IMR-90 (cell line): ENCODE measurements at regions not wholly inside any gene's neighbourhood (a gene's known extent, or its start where the extent isn't known, plus 50 kb on each side); places are given as distances from the start of the nearest gene placed in this dataset.

Experiments
- ATAC-seq: fragments of 200-7000 bp; cut with Tn5 transposase; 2 replicates; pipeline ENCODE4 v1.9.1; 2020; ENCODE audit warnings: low read depth, mild to moderate bottlenecking, moderate library complexity
- BruUV-seq: library from RNA; stranded (reverse); fragments of 400-500 nt; replicated peaks from 2 replicates; lab custom pipeline; 2021; lab: Mats Ljungman, UMichigan
- CTCF ChIA-PET: fragments of 300-600 bp; formaldehyde crosslinking; extraction: SDS; loops from one replicate; lab custom pipeline; 2021; ENCODE audit warnings: antibody characterized with exemption; lab: Yijun Ruan, JAX
- POLR2A ChIA-PET: fragments of 300-600 bp; sonication (Branson Sonifier 250); formaldehyde crosslinking; loops from one replicate; lab custom pipeline; 2022; ENCODE audit warnings: antibody characterized with exemption; ENCODE audit not compliant: unreplicated experiment; lab: Charles Lee
- DNase-seq: peaks from one replicate; pipeline ENCODE4 v3.0.0; 2013
- H2AFZ ChIP-seq: replicated peaks from 2 replicates; pipeline ENCODE3; 2013; ENCODE audit warnings: low read length, mild to moderate bottlenecking; ENCODE audit not compliant: poor library complexity
- H2AK5ac ChIP-seq: 2 replicates; pipeline ENCODE4 v1.6.1; 2013; ENCODE audit warnings: low read depth, low read length, inconsistent platforms
- H2AK9ac ChIP-seq: replicated peaks from 2 replicates; pipeline ENCODE3; 2013; ENCODE audit warnings: mild to moderate bottlenecking, low read depth, low read length, moderate library complexity; ENCODE audit not compliant: poor library complexity
- H2BK120ac ChIP-seq: 2 replicates; pipeline ENCODE4 v1.6.1; 2013; ENCODE audit warnings: low read depth, low read length, inconsistent platforms
- H2BK15ac ChIP-seq: 3 replicates; pipeline ENCODE4 v1.6.1; 2013; ENCODE audit warnings: low read depth, low read length, inconsistent platforms
- H2BK20ac ChIP-seq: 2 replicates; pipeline ENCODE4 v1.6.1; 2013; ENCODE audit warnings: low read depth, mild to moderate bottlenecking, inconsistent platforms, low read length, moderate library complexity
- H2BK5ac ChIP-seq: 2 replicates; pipeline ENCODE4 v1.6.1; 2013; ENCODE audit warnings: mild to moderate bottlenecking, low read depth, low read length, inconsistent platforms; ENCODE audit not compliant: poor library complexity, severe bottlenecking
- H3K14ac ChIP-seq: replicated peaks from 2 replicates; pipeline ENCODE4 v1.6.1; 2013; ENCODE audit warnings: low read depth, low read length, inconsistent platforms
- H3K18ac ChIP-seq: 2 replicates; pipeline ENCODE4 v1.6.1; 2013; ENCODE audit warnings: low read depth, low read length, control low read depth
- H3K23ac ChIP-seq: 2 replicates; pipeline ENCODE4 v1.6.1; 2013; ENCODE audit warnings: low read depth, low read length, inconsistent platforms
- H3K27ac ChIP-seq: 2 replicates; pipeline ENCODE4 v1.5.1; 2013; ENCODE audit warnings: mild to moderate bottlenecking, control low read depth, low read length; ENCODE audit not compliant: insufficient read depth
- H3K27me3 ChIP-seq: 2 replicates; pipeline ENCODE4 v1.6.1; 2013; ENCODE audit warnings: low read length; ENCODE audit not compliant: control insufficient read depth, insufficient read depth
- H3K36me3 ChIP-seq: 2 replicates; pipeline ENCODE4 v1.6.1; 2013; ENCODE audit warnings: low read length, mixed read lengths; ENCODE audit not compliant: control insufficient read depth, insufficient read depth
- H3K4ac ChIP-seq: 2 replicates; pipeline ENCODE4 v1.6.1; 2013; ENCODE audit warnings: low read depth, low read length, inconsistent platforms
- H3K4me1 ChIP-seq: 2 replicates; pipeline ENCODE4 v1.6.1; 2013; ENCODE audit warnings: low read length, mixed read lengths; ENCODE audit not compliant: control insufficient read depth, insufficient read depth
- H3K4me2 ChIP-seq: 2 replicates; pipeline ENCODE4 v1.6.1; 2013; ENCODE audit warnings: low read depth, mild to moderate bottlenecking, control low read depth, low read length, moderate library complexity
- H3K4me3 ChIP-seq: 2 replicates; pipeline ENCODE4 v1.5.1; 2013; ENCODE audit warnings: low read depth, mild to moderate bottlenecking, control low read depth, low read length, moderate library complexity; ENCODE audit not compliant: insufficient read depth
- H3K56ac ChIP-seq: 2 replicates; pipeline ENCODE4 v1.6.1; 2013; ENCODE audit warnings: low read length, inconsistent platforms; ENCODE audit not compliant: insufficient read depth; ENCODE audit errors: extremely low read depth
- H3K79me1 ChIP-seq, 2 experiments: 2 replicates each; pipeline ENCODE4 v1.6.1; 2013; ENCODE audit warnings: low read length in 2 of 2, inconsistent platforms in 1 of 2, low read depth in 1 of 2
- H3K9ac ChIP-seq: 2 replicates; pipeline ENCODE4 v1.6.1; 2013; ENCODE audit warnings: low read depth, low read length, control low read depth
- H3K9me1 ChIP-seq: 2 replicates; pipeline ENCODE4 v1.6.1; 2013; ENCODE audit warnings: low read length, inconsistent platforms; ENCODE audit not compliant: insufficient read depth
- H3K9me3 ChIP-seq: 2 replicates; pipeline ENCODE4 v1.6.1; 2013; ENCODE audit warnings: low read length; ENCODE audit not compliant: control insufficient read depth, insufficient read depth
- H4K20me1 ChIP-seq: 2 replicates; pipeline ENCODE4 v1.6.1; 2013; ENCODE audit warnings: low read length, inconsistent platforms; ENCODE audit not compliant: insufficient read depth
- H4K5ac ChIP-seq: 2 replicates; pipeline ENCODE4 v1.6.1; 2013; ENCODE audit warnings: mild to moderate bottlenecking, low read depth, low read length, control low read depth
- H4K8ac ChIP-seq, 2 experiments: 2 replicates each; pipeline ENCODE4 v1.6.1; 2013; ENCODE audit warnings: low read depth in 2 of 2, low read length in 2 of 2, control low read depth in 1 of 2, inconsistent platforms in 1 of 2
- H4K91ac ChIP-seq: 2 replicates; pipeline ENCODE4 v1.6.1; 2013; ENCODE audit warnings: low read depth, low read length, inconsistent platforms; ENCODE audit not compliant: insufficient read depth
- BHLHE40 ChIP-seq: fragments of 150-350 bp; IDR thresholded peaks from 2 replicates; pipeline ENCODE4 v1.6.1; 2016; ENCODE audit warnings: mild to moderate bottlenecking, low read depth, low read length
- FOS ChIP-seq: fragments of 150-350 bp; IDR thresholded peaks from 2 replicates; pipeline ENCODE4 v1.6.1; 2016; ENCODE audit warnings: low read depth, low read length
- MAFK ChIP-seq: IDR thresholded peaks from 2 replicates; pipeline ENCODE4 v1.6.1; 2012; ENCODE audit warnings: low read depth, low read length, improper control_type of control experiment
- MAZ ChIP-seq: IDR thresholded peaks from 2 replicates; pipeline ENCODE4 v1.6.1; 2012; ENCODE audit warnings: low read depth, mild to moderate bottlenecking, low read length, improper control_type of control experiment, moderate library complexity, borderline replicate concordance
- NFE2L2 ChIP-seq: fragments of 150-350 bp; IDR thresholded peaks from 2 replicates; pipeline ENCODE4 v1.6.1; 2016; ENCODE audit warnings: low read depth, mild to moderate bottlenecking, low read length
- POLR2A ChIP-seq: IDR thresholded peaks from 2 replicates; pipeline ENCODE4 v1.6.1; 2012; ENCODE audit warnings: mild to moderate bottlenecking, low read depth, low read length
- RAD21 ChIP-seq: IDR thresholded peaks from 2 replicates; pipeline ENCODE4 v1.6.1; 2012; ENCODE audit warnings: low read length, improper control_type of control experiment
- RFX5 ChIP-seq: IDR thresholded peaks from 2 replicates; pipeline ENCODE4 v1.8.0; 2012; ENCODE audit warnings: low read depth, mild to moderate bottlenecking, low read length, moderate library complexity
- WGBS, 2 experiments: methylation state at CpG; one replicate each; pipeline versions ENCODE4 v1.1.5 to v1.1.7; 2013; ENCODE audit warnings: missing lambda C conversion rate in 2 of 2; ENCODE audit not compliant: insufficient read length in 1 of 2; ENCODE audit errors: extremely low coverage in 2 of 2; 5-methylcytosine and 5-hydroxymethylcytosine counted together
- dilution Hi-C: fragments of 300-500 bp; cut with HindIII; formaldehyde crosslinking; loops from one replicate; pipeline ENCODE4 v1.14.3; 2018; ENCODE audit warnings: low sequenced_read_pairs; ENCODE audit not compliant: unreplicated experiment
- in situ Hi-C: fragments of 300-500 bp; cut with MboI; formaldehyde crosslinking; loops from 3 replicates; pipeline ENCODE4 v1.14.3; 2019; ENCODE audit warnings: low sequenced_read_pairs, inconsistent platforms, mixed read lengths
- intact Hi-C: fragments of 100-400 bp; cut with micrococcal nuclease; formaldehyde crosslinking; loops from 2 replicates; pipeline ENCODE4 v1.10.0; 2022
- TF ChIP-seq, protein P1 (sequence below): fragments of 150-350 bp; IDR thresholded peaks from 2 replicates; pipeline ENCODE4 v1.6.1; 2016; ENCODE audit warnings: low read depth, mild to moderate bottlenecking, low read length, moderate library complexity, borderline replicate concordance

DNA sequence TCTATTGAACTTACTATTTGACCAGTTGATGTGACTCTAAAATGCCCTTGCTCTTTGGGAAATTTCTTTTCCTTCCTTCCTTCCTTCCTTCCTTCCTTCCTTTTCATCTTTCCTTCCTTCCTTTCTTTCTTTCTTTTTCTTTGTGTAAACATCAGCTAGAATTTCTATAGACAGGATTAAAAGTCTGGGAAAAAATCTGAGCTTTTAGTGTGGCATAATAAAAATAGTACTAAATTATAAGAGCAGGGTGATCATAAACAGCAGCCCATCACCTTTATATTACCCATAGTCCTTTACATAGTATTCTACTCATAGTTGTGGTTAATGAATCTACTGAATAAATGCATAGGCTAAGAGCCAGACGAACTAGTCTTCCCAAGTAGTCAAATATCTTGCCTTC, 281.0 kb upstream of the DAB1 start:
- Histone ChIP-seq H3K56ac (no peak overlapping the region), H3K4me2 (no peak overlapping the region), H3K27me3 (no peaks in the 10 kb centered on the region), H4K5ac (no peak overlapping the region), H4K8ac (no peak overlapping the region), H3K23ac (no peak overlapping the region), H3K36me3 (no peaks in the 10 kb centered on the region), H3K9ac (no peak overlapping the region), H3K79me1 (no peaks in the 10 kb centered on the region), H2BK20ac (no peak overlapping the region), H2AK5ac (no peak overlapping the region), H2AFZ (no peak overlapping the region), H2BK5ac (no peak overlapping the region), H3K4me3 (no peak overlapping the region), H3K9me1 (no peaks in the 10 kb centered on the region), H2BK120ac (no peak overlapping the region), H3K9me3 (no peaks in the 10 kb centered on the region), H3K27ac (no peak overlapping the region), H3K14ac (no peak overlapping the region), H3K4me1 (no peaks in the 10 kb centered on the region), H3K4ac (no peak overlapping the region), H3K18ac (no peak overlapping the region), H4K20me1 (no peaks in the 10 kb centered on the region), H2BK15ac (no peak overlapping the region), H4K91ac (no peak overlapping the region), H2AK9ac (no peak overlapping the region)
- ChIA-PET CTCF (no interaction called here), POLR2A (no interaction called here)
- no TSS peak for BruUV-seq
- intact Hi-C loops (no loop called here), dilution Hi-C loops (no loop called here), in situ Hi-C loops (no loop called here)
- ATAC-seq (no peak), DNase-seq (no peak)
- TF ChIP-seq RAD21: no peak
- TF ChIP-seq, protein P1, sequence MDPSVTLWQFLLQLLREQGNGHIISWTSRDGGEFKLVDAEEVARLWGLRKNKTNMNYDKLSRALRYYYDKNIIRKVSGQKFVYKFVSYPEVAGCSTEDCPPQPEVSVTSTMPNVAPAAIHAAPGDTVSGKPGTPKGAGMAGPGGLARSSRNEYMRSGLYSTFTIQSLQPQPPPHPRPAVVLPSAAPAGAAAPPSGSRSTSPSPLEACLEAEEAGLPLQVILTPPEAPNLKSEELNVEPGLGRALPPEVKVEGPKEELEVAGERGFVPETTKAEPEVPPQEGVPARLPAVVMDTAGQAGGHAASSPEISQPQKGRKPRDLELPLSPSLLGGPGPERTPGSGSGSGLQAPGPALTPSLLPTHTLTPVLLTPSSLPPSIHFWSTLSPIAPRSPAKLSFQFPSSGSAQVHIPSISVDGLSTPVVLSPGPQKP: no peak
- TF ChIP-seq MAZ: no peak
- TF ChIP-seq POLR2A: no peak
- TF ChIP-seq RFX5: no peak
- no peak for TF ChIP-seq FOS
- no peak for TF ChIP-seq NFE2L2
- TF ChIP-seq BHLHE40: no peak
- TF ChIP-seq MAFK: no peak
- WGBS, 2 experiments: no CpG with 5 or more reads among the region's 1 CpG
